ENCODE measurements at regions not wholly inside any gene's neighbourhood (a gene's known extent, or its start where the extent isn't known, plus 50 kb on each side); places are given as distances from the start of the nearest gene placed in this dataset.

DNA sequence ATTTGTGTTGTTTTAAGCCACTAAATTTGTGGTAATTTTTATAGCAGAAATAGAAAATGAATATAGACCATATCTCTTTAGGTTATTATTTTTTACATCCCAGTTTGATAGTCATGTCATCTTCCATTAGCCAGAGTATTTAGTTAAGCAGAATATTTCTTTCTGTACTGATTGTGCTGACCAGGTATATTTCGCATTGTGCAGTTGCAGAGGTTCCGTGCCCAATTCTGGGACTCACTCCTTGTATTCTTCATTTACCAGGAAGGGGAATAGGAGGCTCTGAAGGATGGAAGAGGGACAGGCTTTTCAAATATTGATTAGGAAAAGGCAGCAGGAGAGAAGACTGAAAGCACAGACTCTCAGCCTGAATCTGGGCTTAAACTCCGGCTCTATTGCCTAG is 217.8 kb downstream of the AKAP7 start:
- ChIA-PET POLR2A (ENCODE audit: partially characterized antibody) (no interaction called here), CTCF (ENCODE audit: partially characterized antibody) (interaction anchor here (1.1 kb wide), 1 partner anchor 77 kb away, joined by 3 read pairs; no protein-coding TSS in a partner anchor)
- Histone ChIP-seq H3K14ac (ENCODE audit: insufficient read length) (no peak overlapping the region), H3K23ac (ENCODE audit: insufficient read length) (no peak overlapping the region), H3K4me3 (ENCODE audit: extremely low read depth in 1 of 4, insufficient read depth in 2 of 4, low read depth in 3 of 4, low read length in 4 of 4) (no peak overlapping the region), H2BK15ac (ENCODE audit: low read length) (no peak overlapping the region), H3K9ac (replicated peaks in 1 of 4; ENCODE audit: extremely low read depth in 1 of 4, low read depth in 3 of 4, low read length in 3 of 4) (no peak overlapping the region), H3K27ac (ENCODE audit: low read depth, low read length) (no peak overlapping the region), H2BK120ac (replicated peaks; ENCODE audit: low read depth, low read length) (no peak overlapping the region), H4K91ac (replicated peaks; ENCODE audit: insufficient read length, low read length) (no peak overlapping the region), H3K79me1 (ENCODE audit: low read depth, low read length) (no peaks in the 10 kb centered on the region), H2BK12ac (ENCODE audit: low read depth, low read length) (no peak overlapping the region; the same call in 1 of the 2 replicates), H3K9me3 (ENCODE audit: insufficient read depth in 2 of 2, low read depth in 1 of 2, low read length in 1 of 2) (no peaks in the 10 kb centered on the region), H2BK5ac (ENCODE audit: low read depth, low read length) (no peak overlapping the region), H4K8ac (ENCODE audit: extremely low read depth, insufficient read depth, low read length) (no peak overlapping the region), H3K23me2 (ENCODE audit: low read depth, low read length) (no peaks in the 10 kb centered on the region; the same call in 1 of the 2 replicates), H3K18ac (ENCODE audit: extremely low read depth, low read length) (no peak overlapping the region), H4K5ac (ENCODE audit: insufficient read length, low read depth, low read length) (no peak overlapping the region), H3K27me3 (replicated peaks in 1 of 4; ENCODE audit: control insufficient read depth in 3 of 4, extremely low read depth in 1 of 4, insufficient read depth in 3 of 4, low read length in 3 of 4) (peaks cover 0 to under 1% (median 0%) of the 10 kb centered on the region in 4 experiments; a peak in 1 of 7 replicates), H3K79me2 (ENCODE audit: control insufficient read depth in 1 of 2, insufficient read depth in 2 of 2, low read length in 2 of 2) (no peaks in the 10 kb centered on the region), H2AFZ (ENCODE audit: low read length) (no peak overlapping the region), H3K4ac (replicated peaks; ENCODE audit: insufficient read length, low read depth, low read length) (no peak overlapping the region), H2BK20ac (ENCODE audit: low read length) (no peak overlapping the region), H2AK5ac (ENCODE audit: low read depth, low read length) (no peak overlapping the region), H3K36me3 (ENCODE audit: control insufficient read depth in 2 of 4, insufficient read depth in 4 of 4, low read length in 3 of 4) (peaks cover 0 to 3% (median 0%) of the 10 kb centered on the region in 4 experiments; a peak in 1 of 8 replicates), H3K56ac (replicated peaks; ENCODE audit: insufficient read length, low read depth, low read length) (no peak overlapping the region), H4K20me1 (replicated peaks in 1 of 2; ENCODE audit: control insufficient read depth in 1 of 2, insufficient read depth in 2 of 2, low read length in 2 of 2) (no peaks in the 10 kb centered on the region), H3K4me1 (replicated peaks in 1 of 4; ENCODE audit: control insufficient read depth in 3 of 4, insufficient read depth in 4 of 4, low read length in 3 of 4) (peaks cover 0 to 2% (median 0%) of the 10 kb centered on the region in 4 experiments; a peak in 1 of 7 replicates), H3K4me2 (ENCODE audit: insufficient read depth in 1 of 2, low read depth in 2 of 2, low read length in 2 of 2) (no peak overlapping the region)
- 92% methylated on average over 3 of the region's 3 CpGs; no CpG with 5 or more reads in 1 of the 2 experiments for WGBS, 2 experiments (ENCODE audit: extremely low coverage in 1 of 2, insufficient coverage in 1 of 2, insufficient read length in 1 of 2, insufficient replicate concordance in 2 of 2, low coverage in 1 of 2, low lambda C conversion rate in 2 of 2, missing lambda C conversion rate in 1 of 2)
- DNase-seq (ENCODE audit: low read depth in 1 of 2, low spot score in 2 of 2), result no peak
- no peak for FAIRE-seq
- TF ChIP-seq KDM4A (IDR thresholded peaks at IDR 0.05; ENCODE audit: low read depth, low read length, severe bottlenecking) (no peak), SUZ12 (IDR thresholded peaks at IDR 0.05; ENCODE audit: low read length) (no peak), HDAC2 (IDR thresholded peaks at IDR 0.05; ENCODE audit: borderline replicate concordance in 1 of 2, low read depth in 2 of 2, low read length in 2 of 2) (no peak)
